ENCODE measurements at regions not wholly inside any gene's neighbourhood (a gene's known extent, or its start where the extent isn't known, plus 50 kb on each side); places are given as distances from the start of the nearest gene placed in this dataset.

- TF ChIP-seq, protein P1, sequence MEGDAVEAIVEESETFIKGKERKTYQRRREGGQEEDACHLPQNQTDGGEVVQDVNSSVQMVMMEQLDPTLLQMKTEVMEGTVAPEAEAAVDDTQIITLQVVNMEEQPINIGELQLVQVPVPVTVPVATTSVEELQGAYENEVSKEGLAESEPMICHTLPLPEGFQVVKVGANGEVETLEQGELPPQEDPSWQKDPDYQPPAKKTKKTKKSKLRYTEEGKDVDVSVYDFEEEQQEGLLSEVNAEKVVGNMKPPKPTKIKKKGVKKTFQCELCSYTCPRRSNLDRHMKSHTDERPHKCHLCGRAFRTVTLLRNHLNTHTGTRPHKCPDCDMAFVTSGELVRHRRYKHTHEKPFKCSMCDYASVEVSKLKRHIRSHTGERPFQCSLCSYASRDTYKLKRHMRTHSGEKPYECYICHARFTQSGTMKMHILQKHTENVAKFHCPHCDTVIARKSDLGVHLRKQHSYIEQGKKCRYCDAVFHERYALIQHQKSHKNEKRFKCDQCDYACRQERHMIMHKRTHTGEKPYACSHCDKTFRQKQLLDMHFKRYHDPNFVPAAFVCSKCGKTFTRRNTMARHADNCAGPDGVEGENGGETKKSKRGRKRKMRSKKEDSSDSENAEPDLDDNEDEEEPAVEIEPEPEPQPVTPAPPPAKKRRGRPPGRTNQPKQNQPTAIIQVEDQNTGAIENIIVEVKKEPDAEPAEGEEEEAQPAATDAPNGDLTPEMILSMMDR (IDR thresholded peaks at IDR 0.05; ENCODE audit: poor library complexity): no peak
- no peak for TF ChIP-seq EZH2 (IDR thresholded peaks at IDR 0.05; ENCODE audit: borderline replicate concordance)
Measured at GRCh38 chr3:110494093-110494490, 577.5 kb upstream of the NECTIN3 start.
